ENCODE measurements at regions not wholly inside any gene's neighbourhood (a gene's known extent, or its start where the extent isn't known, plus 50 kb on each side); places are given as distances from the start of the nearest gene placed in this dataset.

DNA sequence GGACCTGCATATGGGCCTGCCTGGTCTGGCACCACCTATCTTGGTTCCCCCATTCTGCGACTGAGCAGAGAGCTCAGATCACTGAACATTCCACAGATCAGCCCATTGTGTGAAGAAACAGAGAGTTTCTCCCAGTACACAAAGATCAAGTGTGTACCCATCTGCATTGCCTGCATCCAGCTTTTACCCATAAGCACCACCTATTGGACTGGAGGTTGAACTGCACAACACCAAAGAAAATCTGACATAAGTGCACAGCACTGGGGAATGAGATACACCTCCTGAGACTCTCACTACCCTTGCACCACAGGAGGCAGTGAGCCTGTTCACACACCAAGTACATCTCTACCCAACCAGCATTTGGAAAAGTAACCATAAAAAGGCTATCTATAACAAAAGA lies 362.6 kb upstream of the CLEC14A start:
- POLR2A ChIA-PET = no interaction called here

DNA sequence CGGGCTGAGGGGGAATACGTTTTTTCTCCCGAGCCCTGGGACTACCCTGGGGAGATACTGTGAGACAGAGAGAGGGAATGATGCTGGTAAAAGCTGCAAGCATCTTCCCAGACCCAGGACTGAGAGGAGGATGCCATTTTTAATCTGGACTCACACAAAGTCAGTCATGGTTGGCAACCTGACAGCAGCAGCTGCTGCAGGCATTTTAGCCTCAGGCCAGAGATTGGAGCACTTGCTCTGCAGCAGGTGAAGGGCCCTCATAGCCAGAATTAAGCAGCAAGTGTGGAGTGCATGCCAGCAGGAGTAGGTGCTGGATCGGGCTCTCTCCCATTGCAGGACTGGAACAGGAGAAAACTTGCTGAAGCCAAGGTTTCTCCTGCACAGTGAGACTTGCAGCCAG lies 361.1 kb upstream of the CLEC14A start:
- TF ChIP-seq, protein P1, sequence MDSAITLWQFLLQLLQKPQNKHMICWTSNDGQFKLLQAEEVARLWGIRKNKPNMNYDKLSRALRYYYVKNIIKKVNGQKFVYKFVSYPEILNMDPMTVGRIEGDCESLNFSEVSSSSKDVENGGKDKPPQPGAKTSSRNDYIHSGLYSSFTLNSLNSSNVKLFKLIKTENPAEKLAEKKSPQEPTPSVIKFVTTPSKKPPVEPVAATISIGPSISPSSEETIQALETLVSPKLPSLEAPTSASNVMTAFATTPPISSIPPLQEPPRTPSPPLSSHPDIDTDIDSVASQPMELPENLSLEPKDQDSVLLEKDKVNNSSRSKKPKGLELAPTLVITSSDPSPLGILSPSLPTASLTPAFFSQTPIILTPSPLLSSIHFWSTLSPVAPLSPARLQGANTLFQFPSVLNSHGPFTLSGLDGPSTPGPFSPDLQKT (IDR thresholded peaks at IDR 0.05; ENCODE audit: borderline replicate concordance, low read depth, low read length) = no peak
- no peak for TF ChIP-seq ZNF354C (tag by site-specific recombination; IDR thresholded peaks at IDR 0.05; ENCODE audit: borderline replicate concordance, low read depth)
- TF ChIP-seq ZNF335 (tag by site-specific recombination; conservative IDR thresholded peaks at IDR 0.05) = no peak
- no peak for TF ChIP-seq ZBTB20 (tag by site-specific recombination; IDR thresholded peaks at IDR 0.05)
- TF ChIP-seq ZNF501 (tag by site-specific recombination; IDR thresholded peaks at IDR 0.05) = no peak
- TF ChIP-seq MYNN (tag by site-specific recombination; IDR thresholded peaks at IDR 0.05; ENCODE audit: borderline replicate concordance) = no peak
- TF ChIP-seq ZNF596 (tag by site-specific recombination; IDR thresholded peaks at IDR 0.05) = no peak
- no peak for TF ChIP-seq HOXA7 (CRISPR knock-in tag; IDR thresholded peaks at IDR 0.05; ENCODE audit: borderline replicate concordance)
- TF ChIP-seq, protein P2, sequence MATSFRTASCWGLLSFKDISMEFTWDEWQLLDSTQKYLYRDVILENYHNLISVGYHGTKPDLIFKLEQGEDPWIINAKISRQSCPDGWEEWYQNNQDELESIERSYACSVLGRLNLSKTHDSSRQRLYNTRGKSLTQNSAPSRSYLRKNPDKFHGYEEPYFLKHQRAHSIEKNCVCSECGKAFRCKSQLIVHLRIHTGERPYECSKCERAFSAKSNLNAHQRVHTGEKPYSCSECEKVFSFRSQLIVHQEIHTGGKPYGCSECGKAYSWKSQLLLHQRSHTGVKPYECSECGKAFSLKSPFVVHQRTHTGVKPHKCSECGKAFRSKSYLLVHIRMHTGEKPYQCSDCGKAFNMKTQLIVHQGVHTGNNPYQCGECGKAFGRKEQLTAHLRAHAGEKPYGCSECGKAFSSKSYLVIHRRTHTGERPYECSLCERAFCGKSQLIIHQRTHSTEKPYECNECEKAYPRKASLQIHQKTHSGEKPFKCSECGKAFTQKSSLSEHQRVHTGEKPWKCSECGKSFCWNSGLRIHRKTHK (tag by site-specific recombination; IDR thresholded peaks at IDR 0.05) = no peak
- TF ChIP-seq ZNF157 (tag by site-specific recombination; IDR thresholded peaks at IDR 0.05) = no peak
- no peak for TF ChIP-seq ZNF548 (tag by site-specific recombination; IDR thresholded peaks at IDR 0.05)
- no peak for TF ChIP-seq ZNF16 (tag by site-specific recombination; IDR thresholded peaks at IDR 0.05; ENCODE audit: low read depth)
- TF ChIP-seq, protein P3, sequence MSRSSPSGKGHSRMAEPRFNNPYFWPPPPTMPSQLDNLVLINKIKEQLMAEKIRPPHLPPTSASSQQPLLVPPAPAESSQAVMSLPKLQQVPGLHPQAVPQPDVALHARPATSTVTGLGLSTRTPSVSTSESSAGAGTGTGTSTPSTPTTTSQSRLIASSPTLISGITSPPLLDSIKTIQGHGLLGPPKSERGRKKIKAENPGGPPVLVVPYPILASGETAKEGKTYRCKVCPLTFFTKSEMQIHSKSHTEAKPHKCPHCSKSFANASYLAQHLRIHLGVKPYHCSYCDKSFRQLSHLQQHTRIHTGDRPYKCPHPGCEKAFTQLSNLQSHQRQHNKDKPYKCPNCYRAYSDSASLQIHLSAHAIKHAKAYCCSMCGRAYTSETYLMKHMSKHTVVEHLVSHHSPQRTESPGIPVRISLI (tag by site-specific recombination; IDR thresholded peaks at IDR 0.05) = no peak
- TF ChIP-seq ZNF133 (tag by site-specific recombination; IDR thresholded peaks at IDR 0.05) = no peak
- TF ChIP-seq ZNF677 (tag by site-specific recombination; IDR thresholded peaks at IDR 0.05) = no peak
- TF ChIP-seq, protein P4, sequence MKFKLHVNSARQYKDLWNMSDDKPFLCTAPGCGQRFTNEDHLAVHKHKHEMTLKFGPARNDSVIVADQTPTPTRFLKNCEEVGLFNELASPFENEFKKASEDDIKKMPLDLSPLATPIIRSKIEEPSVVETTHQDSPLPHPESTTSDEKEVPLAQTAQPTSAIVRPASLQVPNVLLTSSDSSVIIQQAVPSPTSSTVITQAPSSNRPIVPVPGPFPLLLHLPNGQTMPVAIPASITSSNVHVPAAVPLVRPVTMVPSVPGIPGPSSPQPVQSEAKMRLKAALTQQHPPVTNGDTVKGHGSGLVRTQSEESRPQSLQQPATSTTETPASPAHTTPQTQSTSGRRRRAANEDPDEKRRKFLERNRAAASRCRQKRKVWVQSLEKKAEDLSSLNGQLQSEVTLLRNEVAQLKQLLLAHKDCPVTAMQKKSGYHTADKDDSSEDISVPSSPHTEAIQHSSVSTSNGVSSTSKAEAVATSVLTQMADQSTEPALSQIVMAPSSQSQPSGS (tag by site-specific recombination; IDR thresholded peaks at IDR 0.05; ENCODE audit: low read depth) = no peak
- H3K4me1 ChIP-seq (ENCODE audit: control insufficient read depth, insufficient read depth, low read length) = no peaks in the 10 kb centered on the region
- no peak overlapping the region for H3K27ac ChIP-seq (ENCODE audit: extremely low read depth, low read depth, low read length)
- H3K36me3 ChIP-seq (ENCODE audit: control insufficient read depth in 2 of 2, insufficient read depth in 1 of 2, low read length in 2 of 2) = no peaks in the 10 kb centered on the region
- H3K4me3 ChIP-seq (ENCODE audit: low read depth, low read length) = no peak overlapping the region
- H3K9me3 ChIP-seq (ENCODE audit: control insufficient read depth, insufficient read depth, low read depth, low read length) = no peaks in the 10 kb centered on the region
- ChIA-PET CTCF (interaction anchor here (0.9 kb wide), 1 partner anchor 12 kb away, joined by 3 read pairs; no protein-coding TSS in a partner anchor), POLR2A (no interaction called here)

More for the DNA sequence above, 362.6 kb upstream of the CLEC14A start:
- CTCF ChIA-PET = interaction anchor here (0.6 to 1.3 kb wide), 2 partner anchors 13 to 685 kb away, joined by 3 to 4 read pairs; no protein-coding TSS in a partner anchor
- no peaks in the 10 kb centered on the region for H3K9me3 ChIP-seq (ENCODE audit: control insufficient read depth, insufficient read depth, low read depth, low read length)
- H3K36me3 ChIP-seq (ENCODE audit: control insufficient read depth in 2 of 2, insufficient read depth in 1 of 2, low read length in 2 of 2) = no peaks in the 10 kb centered on the region
- no peak overlapping the region for H3K27ac ChIP-seq (ENCODE audit: extremely low read depth, low read depth, low read length)
- H3K4me3 ChIP-seq (ENCODE audit: low read depth, low read length) = no peak overlapping the region
- TF ChIP-seq ZNF837 (tag by site-specific recombination; IDR thresholded peaks at IDR 0.05) (no peak), MEIS1 (CRISPR knock-in tag; IDR thresholded peaks at IDR 0.05; ENCODE audit: borderline replicate concordance) (no peak), ZNF777 (tag by site-specific recombination; IDR thresholded peaks at IDR 0.05; ENCODE audit: borderline replicate concordance) (no peak), YY1 (tag by site-specific recombination; IDR thresholded peaks at IDR 0.05) (no peak), ZNF843 (tag by site-specific recombination; IDR thresholded peaks at IDR 0.05) (no peak), ZNF239 (tag by site-specific recombination; IDR thresholded peaks at IDR 0.05) (no peak), ZSCAN30 (tag by site-specific recombination; IDR thresholded peaks at IDR 0.05) (no peak), ZNF221 (tag by site-specific recombination; IDR thresholded peaks at IDR 0.05; ENCODE audit: borderline replicate concordance) (no peak), ZNF140 (tag by site-specific recombination; IDR thresholded peaks at IDR 0.05) (no peak), ZNF561 (tag by site-specific recombination; IDR thresholded peaks at IDR 0.05; ENCODE audit: borderline replicate concordance) (no peak)
- TF ChIP-seq, protein P5, sequence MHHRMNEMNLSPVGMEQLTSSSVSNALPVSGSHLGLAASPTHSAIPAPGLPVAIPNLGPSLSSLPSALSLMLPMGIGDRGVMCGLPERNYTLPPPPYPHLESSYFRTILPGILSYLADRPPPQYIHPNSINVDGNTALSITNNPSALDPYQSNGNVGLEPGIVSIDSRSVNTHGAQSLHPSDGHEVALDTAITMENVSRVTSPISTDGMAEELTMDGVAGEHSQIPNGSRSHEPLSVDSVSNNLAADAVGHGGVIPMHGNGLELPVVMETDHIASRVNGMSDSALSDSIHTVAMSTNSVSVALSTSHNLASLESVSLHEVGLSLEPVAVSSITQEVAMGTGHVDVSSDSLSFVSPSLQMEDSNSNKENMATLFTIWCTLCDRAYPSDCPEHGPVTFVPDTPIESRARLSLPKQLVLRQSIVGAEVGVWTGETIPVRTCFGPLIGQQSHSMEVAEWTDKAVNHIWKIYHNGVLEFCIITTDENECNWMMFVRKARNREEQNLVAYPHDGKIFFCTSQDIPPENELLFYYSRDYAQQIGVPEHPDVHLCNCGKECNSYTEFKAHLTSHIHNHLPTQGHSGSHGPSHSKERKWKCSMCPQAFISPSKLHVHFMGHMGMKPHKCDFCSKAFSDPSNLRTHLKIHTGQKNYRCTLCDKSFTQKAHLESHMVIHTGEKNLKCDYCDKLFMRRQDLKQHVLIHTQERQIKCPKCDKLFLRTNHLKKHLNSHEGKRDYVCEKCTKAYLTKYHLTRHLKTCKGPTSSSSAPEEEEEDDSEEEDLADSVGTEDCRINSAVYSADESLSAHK (tag by site-specific recombination; IDR thresholded peaks at IDR 0.05) = no peak
- TF ChIP-seq, protein P3 (tag by site-specific recombination; IDR thresholded peaks at IDR 0.05) = no peak
- no peaks in the 10 kb centered on the region for H3K4me1 ChIP-seq (ENCODE audit: control insufficient read depth, insufficient read depth, low read length)

All from HEK293 (cell line).